Thyroid gland (tissue), 4 donors: ENCODE measurements at regions not wholly inside any gene's neighbourhood (a gene's known extent, or its start where the extent isn't known, plus 50 kb on each side); places are given as distances from the start of the nearest gene placed in this dataset.

ENCODE experiments used
- CTCF ChIP-seq, 6 experiments: fragments of 200-600 bp in 3 of 6; fragments of 450-650 bp in 3 of 6; sonication (generic) in 3 of 6; IDR thresholded peaks; one replicate each; pipeline ENCODE4 v1.5.1; 2016 to 2019; ENCODE audit warnings: antibody characterized with exemption in 6 of 6, mild to moderate bottlenecking in 2 of 6, inconsistent platforms in 1 of 6, moderate library complexity in 1 of 6
- POLR2A ChIP-seq, 2 donors: fragments of 450-650 bp; IDR thresholded peaks; one replicate each; pipeline ENCODE4 v1.6.1; 2017; ENCODE audit warnings: antibody characterized with exemption in 2 of 2, mild to moderate bottlenecking in 2 of 2, moderate library complexity in 1 of 2

- TF ChIP-seq CTCF (IDR thresholded peaks at IDR 0.05) (no peak), POLR2A (IDR thresholded peaks at IDR 0.05) (no peak)
Measured at GRCh38 chr5:83000428-83000827, 76.8 kb downstream of the TMEM167A start.
